HepG2 (cell line): ENCODE measurements at regions not wholly inside any gene's neighbourhood (a gene's known extent, or its start where the extent isn't known, plus 50 kb on each side); places are given as distances from the start of the nearest gene placed in this dataset.

Experiments used
- ARID5B ChIP-seq: IDR thresholded peaks from 2 replicates; pipeline ENCODE4 v1.4.0; 2020; ENCODE audit warnings: mild to moderate bottlenecking, missing genetic modification reagents
- ATF1 ChIP-seq: IDR thresholded peaks from 2 replicates; pipeline ENCODE4 v1.6.1; 2016; ENCODE audit warnings: mild to moderate bottlenecking, control low read depth
- CAMTA2 ChIP-seq: sonication (generic); formaldehyde crosslinking; IDR thresholded peaks from 2 replicates; pipeline ENCODE4 v1.4.0; 2020; ENCODE audit warnings: mild to moderate bottlenecking, missing genetic modification reagents, borderline replicate concordance
- CTCF ChIP-seq: sonication (generic); formaldehyde crosslinking; IDR thresholded peaks from 2 replicates; pipeline ENCODE4 v1.5.0; 2020; ENCODE audit warnings: mild to moderate bottlenecking, missing genetic modification reagents, moderate library complexity
- ISX ChIP-seq: sonication (generic); formaldehyde crosslinking; conservative IDR thresholded peaks from 2 replicates; pipeline ENCODE4 v1.5.0; 2020; ENCODE audit warnings: missing genetic modification reagents
- JUNB ChIP-seq: sonication (generic); formaldehyde crosslinking; IDR thresholded peaks from 2 replicates; pipeline ENCODE4 v1.8.0; 2022; ENCODE audit warnings: missing genetic modification reagents, mild to moderate bottlenecking, borderline replicate concordance
- MIXL1 ChIP-seq: IDR thresholded peaks from 2 replicates; pipeline ENCODE4 v1.6.1; 2016
- RARG ChIP-seq: sonication (generic); formaldehyde crosslinking; IDR thresholded peaks from 2 replicates; pipeline ENCODE4 v1.4.0; 2020; ENCODE audit warnings: low read depth, mild to moderate bottlenecking, missing genetic modification reagents
- SMAD3 ChIP-seq: sonication (generic); formaldehyde crosslinking; IDR thresholded peaks from 2 replicates; pipeline ENCODE4 v1.4.0; 2020; ENCODE audit warnings: missing genetic modification reagents
- SUZ12 ChIP-seq: fragments of 150-350 bp; IDR thresholded peaks from 2 replicates; pipeline ENCODE4 v1.6.1; 2014; ENCODE audit warnings: low read depth, low read length
- ZBTB38 ChIP-seq: sonication (generic); formaldehyde crosslinking; IDR thresholded peaks from 2 replicates; pipeline ENCODE4 v1.5.1; 2020; ENCODE audit warnings: mild to moderate bottlenecking, missing genetic modification reagents
- ZBTB40 ChIP-seq, 2 experiments: fragments of 450-650 bp in 1 of 2; sonication (generic) in 1 of 2; formaldehyde crosslinking in 1 of 2; IDR thresholded peaks; 2 replicates each; pipeline versions ENCODE4 v1.6.1 to v1.8.0; 2016 to 2022; ENCODE audit warnings: antibody characterized with exemption in 1 of 2, mild to moderate bottlenecking in 1 of 2, missing genetic modification reagents in 1 of 2
- ZKSCAN5 ChIP-seq: sonication (generic); formaldehyde crosslinking; IDR thresholded peaks from 2 replicates; pipeline ENCODE4 v1.5.1; 2020; ENCODE audit warnings: mild to moderate bottlenecking, missing genetic modification reagents
- ZNF510 ChIP-seq: sonication (generic); formaldehyde crosslinking; IDR thresholded peaks from 2 replicates; pipeline ENCODE4 v1.4.0; 2020; ENCODE audit warnings: low read depth, mild to moderate bottlenecking, missing genetic modification reagents
- ZNF605 ChIP-seq: sonication (generic); formaldehyde crosslinking; IDR thresholded peaks from 2 replicates; pipeline ENCODE4 v1.8.0; 2022; ENCODE audit warnings: mild to moderate bottlenecking, missing genetic modification reagents
- ZNF839 ChIP-seq: sonication (generic); formaldehyde crosslinking; IDR thresholded peaks from 2 replicates; pipeline ENCODE4 v1.4.0; 2020; ENCODE audit warnings: missing genetic modification reagents, mild to moderate bottlenecking, borderline replicate concordance

- no peak for TF ChIP-seq SMAD3 (CRISPR knock-in tag)
- peak; percentile 91 for TF ChIP-seq CTCF (CRISPR knock-in tag)
- peak; percentile 30; the same call in 1 of the 2 replicates for TF ChIP-seq ARID5B (CRISPR knock-in tag)
- TF ChIP-seq MIXL1 (CRISPR knock-in tag): 0 out of 2 replicates have a peak, but pooled peaks have one; percentile 45
- TF ChIP-seq ISX (CRISPR knock-in tag): no peak
- no peak for TF ChIP-seq ZNF510 (CRISPR knock-in tag)
- TF ChIP-seq JUNB (CRISPR knock-in tag): no peak
- TF ChIP-seq ZNF839 (CRISPR knock-in tag): no peak
- no peak for TF ChIP-seq ZNF605 (CRISPR knock-in tag)
- TF ChIP-seq RARG (CRISPR knock-in tag): no peak
- TF ChIP-seq SUZ12: peak; percentile 25; the same call in 1 of the 2 replicates
- no peak for TF ChIP-seq CAMTA2 (CRISPR knock-in tag)
- no peak for TF ChIP-seq ZBTB38 (CRISPR knock-in tag)
- no peak for TF ChIP-seq ATF1 (CRISPR knock-in tag)
- TF ChIP-seq ZKSCAN5 (CRISPR knock-in tag): no peak
- TF ChIP-seq ZBTB40 (IDR thresholded peaks at IDR 0.05): no peak
- no peak for TF ChIP-seq ZBTB40 (CRISPR knock-in tag; IDR thresholded peaks at IDR 0.05)
These were observed 185.3 kb upstream of the ATP5MC3 start (continued) for GRCh38 chr2:175366815-175367214.
